Glutamatergic neuron (in vitro differentiated cells): ENCODE measurements at regions not wholly inside any gene's neighbourhood (a gene's known extent, or its start where the extent isn't known, plus 50 kb on each side); places are given as distances from the start of the nearest gene placed in this dataset.
A peak's percentile ranks its signal among the peaks of the same experiment; 100 is the strongest.

Experiments used
- DNase-seq: peaks from one replicate; pipeline ENCODE4 v3.0.0; 2022
- H3K27ac Mint-ChIP-seq: one replicate; pipeline ENCODE4 v1.8.0; 2020; ENCODE audit warnings: mild to moderate bottlenecking, mixed read lengths, inconsistent platforms; ENCODE audit not compliant: unreplicated experiment
- H3K27me3 Mint-ChIP-seq: one replicate; pipeline ENCODE4 v1.8.0; 2020; ENCODE audit warnings: mild to moderate bottlenecking, moderate library complexity, mixed read lengths, inconsistent platforms; ENCODE audit not compliant: unreplicated experiment
- H3K36me3 Mint-ChIP-seq: one replicate; pipeline ENCODE4 v1.8.0; 2020; ENCODE audit warnings: mild to moderate bottlenecking, mixed read lengths, inconsistent platforms; ENCODE audit not compliant: unreplicated experiment
- H3K4me1 Mint-ChIP-seq: one replicate; pipeline ENCODE4 v1.8.0; 2020; ENCODE audit warnings: mild to moderate bottlenecking, low read depth, mixed read lengths, inconsistent platforms; ENCODE audit not compliant: unreplicated experiment
- H3K4me3 Mint-ChIP-seq: one replicate; pipeline ENCODE4 v1.8.0; 2020; ENCODE audit warnings: mild to moderate bottlenecking, mixed read lengths, inconsistent platforms; ENCODE audit not compliant: unreplicated experiment
- H3K9me3 Mint-ChIP-seq: one replicate; pipeline ENCODE4 v1.8.0; 2020; ENCODE audit warnings: mild to moderate bottlenecking, moderate library complexity, mixed read lengths, inconsistent platforms; ENCODE audit not compliant: unreplicated experiment
- CTCF ChIP-seq: fragments of 200-600 bp; sonication (generic); IDR thresholded peaks from one replicate; pipeline ENCODE4 v1.5.0; 2021; ENCODE audit not compliant: partially characterized antibody, unreplicated experiment

GRCh38 chr11:16630651-16631050 lies 107.8 kb upstream of the C11orf58 start:
- peaks cover 8% of the 10 kb centered on the region for H3K36me3 Mint-ChIP-seq
- no peak for DNase-seq
- peaks cover 2% of the 10 kb centered on the region for H3K27me3 Mint-ChIP-seq
- H3K27ac Mint-ChIP-seq: no peak overlapping the region
- TF ChIP-seq CTCF: no peak
- no peaks in the 10 kb centered on the region for H3K9me3 Mint-ChIP-seq
- H3K4me3 Mint-ChIP-seq: no peak overlapping the region
- no peaks in the 10 kb centered on the region for H3K4me1 Mint-ChIP-seq

GRCh38 chr11:16618431-16618830 lies 120.0 kb upstream of the C11orf58 start:
- Mint-ChIP-seq H3K27ac (no peak overlapping the region), H3K9me3 (peaks cover 2% of the 10 kb centered on the region), H3K4me1 (peaks cover 3% of the 10 kb centered on the region), H3K36me3 (no peaks in the 10 kb centered on the region), H3K4me3 (no peak overlapping the region), H3K27me3 (peaks cover 5% of the 10 kb centered on the region)
- TF ChIP-seq CTCF: no peak
- no peak for DNase-seq

DNA sequence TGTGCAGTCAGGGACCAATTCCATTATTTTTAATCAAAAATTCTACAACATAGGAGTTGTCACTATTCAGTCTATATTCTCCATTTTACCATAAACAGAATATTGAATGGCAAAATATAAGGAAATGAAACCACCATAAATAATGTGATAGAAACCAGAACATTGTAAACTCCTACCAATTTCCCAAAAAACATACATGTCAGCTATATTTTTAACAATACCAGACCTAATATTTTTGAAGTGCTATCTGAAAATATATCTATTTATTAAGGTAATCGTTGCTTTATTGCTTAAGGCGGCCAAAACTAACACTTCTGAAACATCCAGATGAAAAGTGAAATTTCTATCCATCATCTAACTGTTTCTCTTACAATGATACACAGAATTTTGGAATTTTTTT lies 123.0 kb upstream of the C11orf58 start:
- H3K4me3 Mint-ChIP-seq: no peak overlapping the region
- no peak overlapping the region for H3K27ac Mint-ChIP-seq
- H3K27me3 Mint-ChIP-seq: peaks cover 19% of the 10 kb centered on the region
- TF ChIP-seq CTCF: no peak
- peaks cover 4% of the 10 kb centered on the region for H3K9me3 Mint-ChIP-seq
- H3K36me3 Mint-ChIP-seq: no peaks in the 10 kb centered on the region
- no peak for DNase-seq
- peaks cover 16% of the 10 kb centered on the region for H3K4me1 Mint-ChIP-seq

GRCh38 chr11:16613512-16614381 lies 124.7 kb upstream of the C11orf58 start:
- Mint-ChIP-seq H3K9me3 (peaks cover 4% of the 10 kb centered on the region), H3K4me3 (peak overlapping the region; percentile 84)

More at GRCh38 chr11:16613512-16614381, 124.7 kb upstream of the C11orf58 start:
- peak; percentile 87 for TF ChIP-seq CTCF
- peak; percentile 93 for DNase-seq
- Mint-ChIP-seq H3K4me1 (peaks cover 16% of the 10 kb centered on the region), H3K36me3 (no peaks in the 10 kb centered on the region), H3K27me3 (peaks cover 19% of the 10 kb centered on the region), H3K27ac (peak overlapping the region; percentile 26)
